MM.1S (cell line): ENCODE measurements at regions not wholly inside any gene's neighbourhood (a gene's known extent, or its start where the extent isn't known, plus 50 kb on each side); places are given as distances from the start of the nearest gene placed in this dataset.

Experiments
- EZH2 ChIP-seq: fragments of 300-600 bp; sonication (generic); optimal IDR thresholded peaks from 2 replicates; pipeline ENCODE3; 2017; ENCODE audit warnings: low read depth, mild to moderate bottlenecking, antibody characterized with exemption, low read length, mixed read lengths
- TF ChIP-seq, protein P1 (sequence below): fragments of 300-600 bp; sonication (generic); IDR thresholded peaks from 2 replicates; pipeline ENCODE4 v1.5.1; 2016; ENCODE audit warnings: antibody characterized with exemption, low read length, mixed read lengths

DNA sequence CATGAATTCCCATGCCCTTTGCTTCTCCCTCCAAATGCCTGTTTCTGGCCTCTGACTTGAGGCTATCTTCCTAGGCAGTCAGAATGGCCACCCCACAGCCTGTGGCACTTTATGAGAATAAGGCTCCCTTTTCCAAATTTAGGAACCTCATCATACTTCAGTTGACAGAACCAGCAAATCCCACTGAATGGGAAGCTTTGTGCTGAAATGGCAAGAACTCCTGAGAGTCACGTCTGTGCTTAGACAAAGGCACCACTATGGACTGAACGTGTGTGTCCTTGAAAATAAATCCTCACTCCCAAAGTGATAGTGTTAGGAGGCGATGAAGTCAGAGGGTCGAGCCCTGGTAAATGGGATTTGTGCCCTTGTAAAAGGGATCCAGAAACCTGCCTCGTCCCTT is 559.9 kb upstream of the SOX11 start:
- TF ChIP-seq, protein P1, sequence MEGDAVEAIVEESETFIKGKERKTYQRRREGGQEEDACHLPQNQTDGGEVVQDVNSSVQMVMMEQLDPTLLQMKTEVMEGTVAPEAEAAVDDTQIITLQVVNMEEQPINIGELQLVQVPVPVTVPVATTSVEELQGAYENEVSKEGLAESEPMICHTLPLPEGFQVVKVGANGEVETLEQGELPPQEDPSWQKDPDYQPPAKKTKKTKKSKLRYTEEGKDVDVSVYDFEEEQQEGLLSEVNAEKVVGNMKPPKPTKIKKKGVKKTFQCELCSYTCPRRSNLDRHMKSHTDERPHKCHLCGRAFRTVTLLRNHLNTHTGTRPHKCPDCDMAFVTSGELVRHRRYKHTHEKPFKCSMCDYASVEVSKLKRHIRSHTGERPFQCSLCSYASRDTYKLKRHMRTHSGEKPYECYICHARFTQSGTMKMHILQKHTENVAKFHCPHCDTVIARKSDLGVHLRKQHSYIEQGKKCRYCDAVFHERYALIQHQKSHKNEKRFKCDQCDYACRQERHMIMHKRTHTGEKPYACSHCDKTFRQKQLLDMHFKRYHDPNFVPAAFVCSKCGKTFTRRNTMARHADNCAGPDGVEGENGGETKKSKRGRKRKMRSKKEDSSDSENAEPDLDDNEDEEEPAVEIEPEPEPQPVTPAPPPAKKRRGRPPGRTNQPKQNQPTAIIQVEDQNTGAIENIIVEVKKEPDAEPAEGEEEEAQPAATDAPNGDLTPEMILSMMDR, result no peak
- no peak for TF ChIP-seq EZH2
